ENCODE measurements at regions not wholly inside any gene's neighbourhood (a gene's known extent, or its start where the extent isn't known, plus 50 kb on each side); places are given as distances from the start of the nearest gene placed in this dataset.

GRCh38 chr11:92728628-92729027 is 240.8 kb upstream of the MTNR1B start:
- TF ChIP-seq CTCF (IDR thresholded peaks at IDR 0.05; ENCODE audit: low read depth, low read length, missing control alignments), result no peak
- no peak for DNase-seq (ENCODE audit: low read depth)
- H3K4me3 ChIP-seq (ENCODE audit: low read depth, low read length), result no peak overlapping the region

GRCh38 chr11:92735039-92735438 is 234.4 kb upstream of the MTNR1B start:
- H3K4me3 ChIP-seq (ENCODE audit: low read depth, low read length), result no peak overlapping the region
- TF ChIP-seq CTCF (IDR thresholded peaks at IDR 0.05; ENCODE audit: low read depth, low read length, missing control alignments), result peak; percentile 52
- DNase-seq (ENCODE audit: low read depth), result no peak

- no peak for DNase-seq (ENCODE audit: low read depth)
- no peak overlapping the region for H3K4me3 ChIP-seq (ENCODE audit: low read depth, low read length)
- no peak for TF ChIP-seq CTCF (IDR thresholded peaks at IDR 0.05; ENCODE audit: low read depth, low read length, missing control alignments)
Measured at GRCh38 chr11:92738276-92738675, 231.2 kb upstream of the MTNR1B start.

- DNase-seq (ENCODE audit: low read depth), result no peak
- TF ChIP-seq CTCF (IDR thresholded peaks at IDR 0.05; ENCODE audit: low read depth, low read length, missing control alignments), result no peak
- no peak overlapping the region for H3K4me3 ChIP-seq (ENCODE audit: low read depth, low read length)
Measured at GRCh38 chr11:92739041-92739440, 230.4 kb upstream of the MTNR1B start.

GRCh38 chr11:92739491-92739890 is 230.0 kb upstream of the MTNR1B start:
- no peak for TF ChIP-seq CTCF (IDR thresholded peaks at IDR 0.05; ENCODE audit: low read depth, low read length, missing control alignments)
- no peak overlapping the region for H3K4me3 ChIP-seq (ENCODE audit: low read depth, low read length)
- no peak for DNase-seq (ENCODE audit: low read depth)

GRCh38 chr11:92740276-92740675 is 229.2 kb upstream of the MTNR1B start:
- TF ChIP-seq CTCF (IDR thresholded peaks at IDR 0.05; ENCODE audit: low read depth, low read length, missing control alignments), result no peak
- no peak for DNase-seq (ENCODE audit: low read depth)
- no peak overlapping the region for H3K4me3 ChIP-seq (ENCODE audit: low read depth, low read length)

- H3K4me3 ChIP-seq (ENCODE audit: low read depth, low read length), result no peak overlapping the region
- DNase-seq (ENCODE audit: low read depth), result no peak
- TF ChIP-seq CTCF (IDR thresholded peaks at IDR 0.05; ENCODE audit: low read depth, low read length, missing control alignments), result no peak
Measured at GRCh38 chr11:92744929-92745585, 224.4 kb upstream of the MTNR1B start.

Measured in GM12864 (cell line).